KMS-11 (cell line): ENCODE measurements at regions not wholly inside any gene's neighbourhood (a gene's known extent, or its start where the extent isn't known, plus 50 kb on each side); places are given as distances from the start of the nearest gene placed in this dataset.

ENCODE experiments used
- H2AFZ ChIP-seq: fragments of 200-600 bp; sonication (generic); 2 replicates; pipeline ENCODE4 v1.6.1; 2016; ENCODE audit warnings: antibody characterized with exemption, mixed run types, low read depth
- H3K27ac ChIP-seq: fragments of 200-600 bp; sonication (generic); 2 replicates; pipeline ENCODE4 v1.6.1; 2016; ENCODE audit warnings: mild to moderate bottlenecking, mixed run types
- H3K27me3 ChIP-seq: fragments of 200-600 bp; sonication (generic); 2 replicates; pipeline ENCODE4 v1.6.1; 2017; ENCODE audit warnings: mild to moderate bottlenecking, low read depth, mixed run types, moderate library complexity; ENCODE audit not compliant: insufficient read depth
- H3K36me3 ChIP-seq: fragments of 200-600 bp; sonication (generic); 2 replicates; pipeline ENCODE4 v1.6.1; 2017; ENCODE audit warnings: mild to moderate bottlenecking, mixed run types; ENCODE audit not compliant: insufficient read depth
- H3K4me1 ChIP-seq: fragments of 200-600 bp; sonication (generic); 2 replicates; pipeline ENCODE4 v1.6.1; 2016; ENCODE audit warnings: mild to moderate bottlenecking, low read depth, mixed run types; ENCODE audit not compliant: poor library complexity, severe bottlenecking
- H3K4me2 ChIP-seq: fragments of 200-600 bp; sonication (generic); 2 replicates; pipeline ENCODE4 v1.7.0; 2016; ENCODE audit warnings: mild to moderate bottlenecking, mixed run types
- H3K4me3 ChIP-seq: fragments of 200-600 bp; sonication (generic); IDR thresholded peaks from 2 replicates; pipeline ENCODE4 v1.6.1; 2017; ENCODE audit warnings: low read depth, low read length, mixed read lengths; ENCODE audit not compliant: insufficient read depth
- H3K79me2 ChIP-seq: fragments of 200-600 bp; sonication (generic); 2 replicates; pipeline ENCODE4 v1.6.1; 2016; ENCODE audit warnings: low read depth, mixed run types; ENCODE audit not compliant: insufficient read depth
- H3K9ac ChIP-seq: fragments of 200-600 bp; sonication (generic); 2 replicates; pipeline ENCODE4 v1.6.1; 2016; ENCODE audit warnings: mild to moderate bottlenecking, mixed run types
- H4K20me1 ChIP-seq: fragments of 200-600 bp; sonication (generic); 2 replicates; pipeline ENCODE4 v1.6.1; 2016; ENCODE audit warnings: mild to moderate bottlenecking, mixed run types; ENCODE audit not compliant: insufficient read depth
- CTCF ChIP-seq: fragments of 200-600 bp; sonication (generic); conservative IDR thresholded peaks from 2 replicates; pipeline ENCODE4 v1.6.1; 2017; ENCODE audit warnings: low read depth, mild to moderate bottlenecking, antibody characterized with exemption, low read length, moderate library complexity, mixed read lengths

- H3K27ac ChIP-seq = no peak overlapping the region
- no peaks in the 10 kb centered on the region for H3K4me1 ChIP-seq
- no peaks in the 10 kb centered on the region for H3K79me2 ChIP-seq
- H3K36me3 ChIP-seq = no peaks in the 10 kb centered on the region
- H4K20me1 ChIP-seq = no peaks in the 10 kb centered on the region
- H3K4me2 ChIP-seq = no peak overlapping the region
- TF ChIP-seq CTCF = no peak
- H3K9ac ChIP-seq = no peak overlapping the region
- H3K4me3 ChIP-seq = no peak overlapping the region
- no peaks in the 10 kb centered on the region for H3K27me3 ChIP-seq
- no peak overlapping the region for H2AFZ ChIP-seq
Measured at GRCh38 chr1:86296305-86297205, 99.6 kb downstream of the ODF2L start.

DNA sequence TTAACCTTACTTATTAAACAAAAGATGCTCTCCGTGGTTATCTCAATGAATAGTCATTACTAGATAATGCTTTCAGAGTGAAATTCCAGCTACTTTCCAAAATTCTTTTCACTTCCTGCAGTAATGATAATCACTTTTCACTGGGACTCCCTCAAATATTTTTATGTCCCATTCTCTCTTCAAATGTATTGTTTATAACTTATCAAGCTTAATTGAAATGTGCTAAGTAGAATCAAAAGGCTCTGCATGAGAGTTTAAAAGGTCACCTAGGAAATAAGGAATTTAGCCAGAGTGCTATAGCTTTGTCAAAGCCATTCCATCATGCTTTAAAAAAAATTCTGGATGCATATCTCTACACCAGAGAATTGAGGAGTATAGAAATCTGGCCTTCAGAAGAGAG lies 106.4 kb downstream of the ODF2L start:
- no peak for TF ChIP-seq CTCF
- Histone ChIP-seq H3K79me2 (no peaks in the 10 kb centered on the region), H3K27ac (no peak overlapping the region), H2AFZ (no peak overlapping the region), H3K4me3 (no peak overlapping the region), H3K36me3 (no peaks in the 10 kb centered on the region), H3K9ac (no peak overlapping the region), H3K27me3 (no peaks in the 10 kb centered on the region), H3K4me1 (no peaks in the 10 kb centered on the region), H3K4me2 (no peak overlapping the region), H4K20me1 (no peaks in the 10 kb centered on the region)

GRCh38 chr1:86289161-86289560 lies 107.0 kb downstream of the ODF2L start:
- Histone ChIP-seq H4K20me1 (no peaks in the 10 kb centered on the region), H3K36me3 (no peaks in the 10 kb centered on the region), H3K27ac (no peak overlapping the region), H3K79me2 (no peaks in the 10 kb centered on the region), H3K4me1 (no peaks in the 10 kb centered on the region), H2AFZ (no peak overlapping the region), H3K4me2 (no peak overlapping the region), H3K27me3 (no peaks in the 10 kb centered on the region), H3K4me3 (no peak overlapping the region), H3K9ac (no peak overlapping the region)
- no peak for TF ChIP-seq CTCF

GRCh38 chr1:86288586-86289147 lies 107.5 kb downstream of the ODF2L start:
- no peak overlapping the region for H2AFZ ChIP-seq
- H3K9ac ChIP-seq = no peak overlapping the region
- H3K4me3 ChIP-seq = no peak overlapping the region
- no peaks in the 10 kb centered on the region for H3K36me3 ChIP-seq
- H4K20me1 ChIP-seq = no peaks in the 10 kb centered on the region
- no peaks in the 10 kb centered on the region for H3K79me2 ChIP-seq
- no peak for TF ChIP-seq CTCF
- no peaks in the 10 kb centered on the region for H3K27me3 ChIP-seq
- no peaks in the 10 kb centered on the region for H3K4me1 ChIP-seq
- no peak overlapping the region for H3K4me2 ChIP-seq
- no peak overlapping the region for H3K27ac ChIP-seq
